ENCODE measurements at regions not wholly inside any gene's neighbourhood (a gene's known extent, or its start where the extent isn't known, plus 50 kb on each side); places are given as distances from the start of the nearest gene placed in this dataset.

DNA sequence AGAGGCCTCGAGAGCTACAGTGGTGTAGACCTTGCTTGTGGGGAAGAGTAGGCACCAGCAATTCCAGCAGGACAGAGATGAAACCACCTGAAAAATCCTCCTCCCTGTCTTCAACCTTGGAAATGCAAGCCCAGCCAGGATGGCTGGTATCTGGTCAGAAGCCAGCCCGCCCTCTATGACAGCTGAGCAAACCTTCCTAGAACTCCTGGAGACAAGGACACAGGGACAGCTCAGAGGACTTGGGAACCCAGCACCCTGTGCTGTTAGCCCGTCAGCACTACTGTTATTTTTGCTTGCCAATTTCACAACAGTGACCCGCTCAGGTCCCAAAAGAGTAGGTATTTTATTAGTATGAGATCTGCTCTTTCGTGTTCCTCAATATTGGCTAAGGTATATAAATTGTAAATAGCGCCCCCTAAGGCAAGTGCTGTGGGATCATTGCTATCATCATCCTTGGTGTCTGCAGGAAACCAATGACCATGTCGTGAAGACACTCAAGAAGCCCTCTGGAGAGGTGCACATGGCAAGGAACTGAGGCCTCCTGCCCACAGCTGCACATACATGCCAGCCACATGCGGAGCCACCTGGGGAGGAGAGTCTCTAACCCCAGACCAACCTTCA is 156.5 kb upstream of the CHST15 start:
- DNase-seq (ENCODE audit: low read depth in 2 of 2): no peak
- TF ChIP-seq, protein P1, sequence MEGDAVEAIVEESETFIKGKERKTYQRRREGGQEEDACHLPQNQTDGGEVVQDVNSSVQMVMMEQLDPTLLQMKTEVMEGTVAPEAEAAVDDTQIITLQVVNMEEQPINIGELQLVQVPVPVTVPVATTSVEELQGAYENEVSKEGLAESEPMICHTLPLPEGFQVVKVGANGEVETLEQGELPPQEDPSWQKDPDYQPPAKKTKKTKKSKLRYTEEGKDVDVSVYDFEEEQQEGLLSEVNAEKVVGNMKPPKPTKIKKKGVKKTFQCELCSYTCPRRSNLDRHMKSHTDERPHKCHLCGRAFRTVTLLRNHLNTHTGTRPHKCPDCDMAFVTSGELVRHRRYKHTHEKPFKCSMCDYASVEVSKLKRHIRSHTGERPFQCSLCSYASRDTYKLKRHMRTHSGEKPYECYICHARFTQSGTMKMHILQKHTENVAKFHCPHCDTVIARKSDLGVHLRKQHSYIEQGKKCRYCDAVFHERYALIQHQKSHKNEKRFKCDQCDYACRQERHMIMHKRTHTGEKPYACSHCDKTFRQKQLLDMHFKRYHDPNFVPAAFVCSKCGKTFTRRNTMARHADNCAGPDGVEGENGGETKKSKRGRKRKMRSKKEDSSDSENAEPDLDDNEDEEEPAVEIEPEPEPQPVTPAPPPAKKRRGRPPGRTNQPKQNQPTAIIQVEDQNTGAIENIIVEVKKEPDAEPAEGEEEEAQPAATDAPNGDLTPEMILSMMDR (IDR thresholded peaks at IDR 0.05; ENCODE audit: low read depth, low read length): peak; percentile 7
- H3K4me3 ChIP-seq (replicated peaks in 1 of 2; ENCODE audit: low read depth in 2 of 2, low read length in 2 of 2): no peak overlapping the region

DNA sequence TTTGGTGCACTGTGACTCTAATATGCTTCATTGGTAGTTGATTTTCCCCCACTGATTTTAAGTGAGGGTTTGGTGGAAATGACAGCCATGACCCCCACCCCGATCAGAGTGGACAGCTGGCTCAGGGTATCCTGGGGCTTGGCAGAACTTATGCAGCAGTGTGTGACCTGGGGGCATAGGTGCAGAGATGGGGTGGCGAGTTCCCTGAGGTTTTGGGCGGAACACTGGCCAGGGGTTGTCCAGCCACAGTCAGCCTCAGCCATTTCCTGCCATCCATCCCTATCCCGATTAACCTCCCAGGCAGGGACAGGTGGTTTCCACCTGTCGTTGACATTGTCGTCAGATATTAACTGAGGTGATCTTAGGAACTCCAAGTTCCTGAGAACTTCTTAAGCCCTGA is 155.8 kb upstream of the CHST15 start:
- H3K4me3 ChIP-seq (replicated peaks in 1 of 2; ENCODE audit: low read depth in 2 of 2, low read length in 2 of 2): no peak overlapping the region
- no peak for DNase-seq (ENCODE audit: low read depth in 2 of 2)
- TF ChIP-seq, protein P1 (IDR thresholded peaks at IDR 0.05; ENCODE audit: low read depth, low read length): no peak

DNA sequence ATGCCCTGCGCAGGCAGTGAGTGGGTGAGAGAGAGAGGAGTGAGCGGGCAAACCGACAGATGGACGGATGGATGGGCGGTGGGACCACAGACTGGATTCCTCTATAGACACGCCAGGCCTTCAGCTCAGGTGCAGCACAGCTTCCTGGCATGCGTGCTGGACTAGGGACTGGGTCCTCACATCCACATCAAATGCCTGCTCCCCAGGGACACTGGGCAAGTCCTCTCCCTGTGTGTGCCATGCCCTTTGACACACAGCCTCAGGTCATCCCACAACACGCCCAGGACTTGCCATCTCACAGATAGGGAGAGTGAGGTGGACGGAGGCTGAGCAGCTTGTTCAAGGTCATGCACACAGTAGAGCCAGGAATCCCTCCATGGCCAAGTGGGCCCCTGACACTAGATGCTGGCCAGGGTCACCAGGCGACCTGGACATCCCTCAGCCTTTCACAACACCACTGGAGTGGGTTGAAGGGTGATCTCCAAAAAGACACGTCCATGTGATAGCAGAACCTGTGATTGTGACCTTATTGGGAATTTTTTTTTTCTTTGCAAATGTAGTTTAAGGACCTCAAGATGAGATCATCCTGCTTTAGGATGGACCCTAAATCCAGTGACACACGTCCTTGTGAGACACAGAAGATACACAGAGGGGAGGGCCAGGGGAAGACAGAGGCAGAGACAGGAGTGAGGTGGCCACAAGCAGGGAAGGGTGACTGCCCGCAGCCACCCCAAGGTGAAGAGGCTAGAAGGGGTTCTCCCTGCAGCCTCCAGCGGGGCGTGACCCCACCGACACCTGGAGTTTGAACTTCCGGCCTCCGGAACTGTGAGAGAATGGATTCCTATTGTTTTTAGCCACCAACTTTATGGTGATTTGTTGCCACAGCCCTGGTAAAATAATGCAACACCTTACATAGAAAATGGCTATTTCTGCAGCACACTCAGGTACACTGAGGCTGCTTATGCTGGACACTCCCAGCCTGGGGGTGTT is 155.0 kb upstream of the CHST15 start:
- H3K4me3 ChIP-seq (replicated peaks in 1 of 2; ENCODE audit: low read depth in 2 of 2, low read length in 2 of 2): no peak overlapping the region
- DNase-seq (ENCODE audit: low read depth in 2 of 2): no peak
- TF ChIP-seq, protein P1 (IDR thresholded peaks at IDR 0.05; ENCODE audit: low read depth, low read length): no peak

DNA sequence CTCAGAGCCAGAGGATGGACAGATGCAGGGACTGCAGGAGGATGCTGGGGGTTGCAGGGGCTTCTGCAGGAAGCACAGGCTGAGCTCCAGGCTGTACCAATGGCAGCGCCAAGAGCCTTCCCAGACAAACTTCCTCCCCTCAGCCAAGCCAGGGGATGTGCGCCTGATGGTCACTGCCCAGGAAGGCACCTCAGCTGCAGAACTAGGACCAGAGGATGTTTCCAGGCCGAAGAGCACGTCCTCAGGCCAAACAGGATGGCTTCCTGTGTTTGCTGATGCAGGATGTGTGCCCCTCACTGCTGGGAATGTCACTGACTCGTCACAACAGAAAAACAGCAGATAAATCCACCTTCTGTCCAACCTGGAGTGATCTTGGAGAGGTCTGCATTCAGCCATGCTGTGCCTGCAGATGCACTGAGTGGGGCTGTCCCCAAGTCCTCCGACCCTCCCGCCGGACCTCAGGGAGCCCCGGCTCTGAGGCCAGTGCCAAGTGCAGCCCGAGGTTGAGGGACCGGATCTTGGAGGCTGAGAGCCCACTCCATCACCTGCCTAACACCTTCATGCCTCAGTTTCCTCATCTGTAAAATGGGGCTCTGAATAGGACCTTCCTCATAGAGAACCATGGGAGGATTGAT is 152.5 kb upstream of the CHST15 start:
- TF ChIP-seq, protein P1 (IDR thresholded peaks at IDR 0.05; ENCODE audit: low read depth, low read length): no peak
- DNase-seq (ENCODE audit: low read depth in 2 of 2): no peak
- H3K4me3 ChIP-seq (replicated peaks in 1 of 2; ENCODE audit: low read depth in 2 of 2, low read length in 2 of 2): no peak overlapping the region

DNA sequence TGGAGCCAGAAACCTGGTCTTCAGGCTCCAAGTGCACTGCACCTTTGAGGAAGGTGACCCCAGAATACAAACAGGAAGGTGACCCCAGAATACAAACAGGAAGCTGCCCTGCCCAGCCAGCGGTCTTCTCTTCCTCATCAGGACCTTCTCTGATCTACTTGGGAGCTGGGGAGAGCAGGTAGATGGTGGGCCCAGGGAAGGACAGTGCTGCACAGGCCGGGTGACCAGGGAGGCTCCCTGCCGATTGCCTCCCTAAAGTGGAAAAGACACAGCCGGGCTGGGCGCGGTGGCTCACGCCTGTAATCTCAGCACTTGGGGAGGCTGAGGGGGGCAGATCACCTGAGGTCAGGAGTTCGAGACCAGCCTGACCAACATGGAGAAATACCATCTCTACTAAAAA is 151.8 kb upstream of the CHST15 start:
- TF ChIP-seq, protein P1 (IDR thresholded peaks at IDR 0.05; ENCODE audit: low read depth, low read length): no peak
- DNase-seq (ENCODE audit: low read depth in 2 of 2): no peak
- no peak overlapping the region for H3K4me3 ChIP-seq (replicated peaks in 1 of 2; ENCODE audit: low read depth in 2 of 2, low read length in 2 of 2)

DNA sequence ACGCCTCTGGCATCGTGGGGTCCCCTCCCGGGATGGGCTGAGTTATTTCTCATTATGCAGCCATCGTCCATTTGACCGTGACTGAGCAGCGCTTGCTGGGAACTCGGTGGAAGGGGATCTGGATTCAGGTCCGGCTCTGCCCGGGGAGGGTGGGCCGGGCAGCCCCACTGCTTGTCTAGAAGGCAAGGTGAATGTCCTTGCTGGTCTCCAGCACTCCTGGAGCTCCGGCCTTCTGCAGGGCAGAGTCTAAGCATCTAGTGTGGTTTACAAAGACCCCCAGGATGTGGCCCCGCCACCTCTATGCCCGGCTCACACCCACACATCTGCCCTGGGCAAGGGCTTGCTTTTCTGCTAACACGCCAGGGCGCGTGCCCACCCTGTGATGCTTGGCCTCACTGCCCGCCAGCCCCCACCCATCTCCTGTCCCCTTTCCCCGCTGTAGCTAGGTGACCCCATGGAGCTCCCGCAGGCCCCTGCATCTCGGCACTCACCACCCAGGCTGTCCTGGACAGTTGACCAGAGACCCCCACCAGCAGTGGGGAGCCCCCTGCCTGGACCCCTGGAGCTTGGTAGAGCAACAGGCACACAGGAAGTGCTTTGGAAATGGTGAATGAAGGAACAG is 151.0 kb upstream of the CHST15 start:
- TF ChIP-seq, protein P1 (IDR thresholded peaks at IDR 0.05; ENCODE audit: low read depth, low read length): no peak
- no peak overlapping the region for H3K4me3 ChIP-seq (replicated peaks in 1 of 2; ENCODE audit: low read depth in 2 of 2, low read length in 2 of 2)
- DNase-seq (ENCODE audit: low read depth in 2 of 2): no peak
